ENCODE measurements at regions not wholly inside any gene's neighbourhood (a gene's known extent, or its start where the extent isn't known, plus 50 kb on each side); places are given as distances from the start of the nearest gene placed in this dataset.

GRCh38 chr15:98315971-98316370 is 332.4 kb upstream of the IGF1R start:
- TF ChIP-seq CTCF (IDR thresholded peaks at IDR 0.05) = no peak
- TF ChIP-seq POLR2A (IDR thresholded peaks at IDR 0.05) = no peak
